NCI-H2227 (cell line): ENCODE measurements at regions not wholly inside any gene's neighbourhood (a gene's known extent, or its start where the extent isn't known, plus 50 kb on each side); places are given as distances from the start of the nearest gene placed in this dataset.
"Not testable (repeated sequence)": the region's sequence is repeated elsewhere in the genome, so short reads cannot be mapped to it uniquely, and the experiment has no call there.

Source experiments
- DNase-seq: peaks from one replicate; lab custom pipeline; 2025; ENCODE audit not compliant: unreplicated experiment; lab: John Stamatoyannopoulos, UW

DNA sequence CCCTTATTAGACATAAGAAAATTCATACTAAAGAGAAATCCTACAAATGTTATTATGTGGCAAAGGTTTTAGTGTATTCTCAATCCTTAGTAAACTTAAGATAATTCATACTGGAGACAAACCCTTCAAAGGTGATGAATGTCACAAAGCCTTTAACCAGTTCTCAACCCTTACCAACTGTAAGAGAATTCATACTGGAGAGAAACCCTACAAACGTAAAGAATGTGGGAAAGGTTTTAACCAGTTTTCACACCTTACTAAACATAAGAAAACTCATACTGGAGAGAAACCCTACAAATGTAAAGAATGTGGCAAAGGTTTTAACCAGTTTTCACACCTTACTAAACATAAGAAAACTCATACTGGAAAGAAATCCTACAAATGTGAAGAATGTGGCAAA lies 93.2 kb downstream of the ZNF680 start:
- DNase-seq: no peak

DNA sequence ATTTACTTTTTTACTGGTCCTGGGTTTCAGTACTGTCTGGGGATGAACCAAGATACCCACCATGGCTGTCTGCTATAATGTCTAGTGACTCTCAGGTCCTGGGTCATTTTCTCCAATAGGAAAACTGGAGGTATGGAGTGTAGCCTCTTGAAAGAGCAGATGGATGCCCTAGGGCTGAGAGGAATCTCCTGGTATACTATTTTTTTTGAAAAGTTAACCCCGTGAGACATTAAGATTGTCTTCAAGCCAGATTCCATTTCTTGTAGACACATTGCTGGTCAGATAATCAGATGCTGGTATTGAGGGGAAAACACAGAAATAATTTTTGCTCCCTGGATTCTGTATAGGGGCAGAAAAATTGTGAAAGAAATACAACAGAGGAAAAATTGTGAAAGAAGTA lies 97.3 kb downstream of the ZNF680 start:
- DNase-seq: no peak

DNA sequence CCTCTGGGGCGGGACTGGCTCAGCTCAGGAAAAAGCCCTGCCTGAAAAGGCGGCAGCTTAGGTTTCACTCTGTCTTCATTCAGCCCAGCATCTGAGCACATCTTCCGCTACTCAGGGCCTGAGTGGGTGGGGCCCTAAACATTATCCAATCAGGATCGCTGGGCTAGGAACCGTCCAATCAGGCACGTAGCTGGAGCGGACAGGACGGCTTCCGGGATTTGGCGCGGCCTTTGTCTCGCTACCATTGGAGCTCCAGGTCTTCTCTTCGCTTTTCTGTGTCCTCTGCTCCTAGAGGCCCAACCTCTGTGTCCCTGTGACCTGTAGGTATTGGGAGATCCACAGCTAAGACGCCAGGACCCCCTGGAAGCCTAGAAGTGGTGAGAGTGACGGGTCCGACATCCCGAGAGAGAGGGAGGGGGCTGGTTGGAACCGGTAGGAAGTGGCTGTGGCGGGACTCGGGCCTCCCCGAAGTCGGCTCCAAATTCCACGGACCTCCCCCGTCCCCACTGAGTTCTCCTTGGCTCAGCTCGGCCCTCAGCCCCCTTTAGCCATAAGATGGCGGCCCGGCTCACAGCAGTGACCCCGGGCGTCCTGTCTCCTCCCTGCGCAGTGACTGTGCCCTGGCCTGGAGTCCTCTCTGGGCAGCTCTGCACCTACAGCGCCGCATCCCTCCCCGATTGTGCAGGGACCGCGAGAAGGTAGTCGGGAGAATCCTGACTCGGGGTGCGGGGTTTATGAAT lies 99.1 kb downstream of the ZNF680 start:
- peak; percentile 97 for DNase-seq

DNA sequence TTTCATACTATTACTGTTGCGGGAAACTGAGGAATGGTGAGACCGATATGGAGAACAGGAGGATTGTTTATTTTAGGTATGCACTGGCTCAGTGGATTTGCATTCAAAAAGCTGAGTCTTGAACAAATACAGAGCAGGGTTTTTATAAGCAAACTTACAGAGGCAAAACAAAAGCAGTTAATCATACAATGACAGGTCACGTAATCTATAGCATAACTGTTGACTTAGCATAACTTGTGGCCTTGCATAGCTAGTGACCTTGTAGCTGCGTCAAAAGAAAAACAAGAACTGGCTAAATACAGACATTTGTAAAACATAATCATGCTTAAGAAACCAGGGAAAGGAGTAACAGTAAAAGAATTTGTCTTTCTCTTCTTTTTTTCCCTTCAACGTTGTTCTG lies 103.0 kb downstream of the ZNF680 start:
- not testable (repeated sequence) for DNase-seq

DNA sequence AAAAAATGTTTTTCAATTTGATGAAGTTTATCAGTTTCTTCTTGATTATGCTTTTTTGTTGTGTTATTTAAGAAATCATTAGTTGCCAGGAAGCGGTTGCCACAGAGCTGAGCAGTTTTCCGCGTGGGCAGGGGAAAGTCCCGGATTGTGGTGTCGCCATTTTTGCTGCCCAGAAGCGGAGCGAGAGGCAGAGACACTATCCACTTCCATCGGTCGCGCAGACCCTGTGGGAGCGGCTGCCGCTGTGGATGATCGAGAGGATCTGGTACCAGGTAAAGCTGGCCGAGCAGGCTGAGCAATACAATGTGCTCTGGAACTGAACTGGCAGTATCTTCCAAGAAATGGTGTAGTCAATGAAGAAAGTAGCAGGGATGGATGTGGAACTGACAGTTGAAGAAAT lies 119.8 kb downstream of the ZNF736 start:
- peak; percentile 29 for DNase-seq

DNA sequence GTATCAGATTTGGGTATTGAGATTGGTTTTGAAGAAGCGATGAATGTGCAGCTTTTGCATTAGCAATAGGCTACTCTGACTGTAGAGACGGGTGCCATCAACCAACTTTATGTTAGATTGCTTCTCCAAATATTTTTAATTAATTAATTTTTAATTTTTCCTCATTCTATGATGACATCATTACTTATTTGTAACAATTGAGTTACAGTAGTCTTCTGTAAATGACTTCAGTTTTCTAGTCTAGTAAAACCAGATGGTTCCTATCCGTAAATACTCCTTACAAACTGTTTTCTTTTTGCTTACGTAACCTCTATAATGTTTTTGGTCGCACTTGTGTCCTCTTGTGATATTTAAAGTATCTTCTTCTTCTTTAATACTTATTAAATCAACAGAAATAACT lies 118.1 kb downstream of the ZNF736 start:
- no peak for DNase-seq

DNA sequence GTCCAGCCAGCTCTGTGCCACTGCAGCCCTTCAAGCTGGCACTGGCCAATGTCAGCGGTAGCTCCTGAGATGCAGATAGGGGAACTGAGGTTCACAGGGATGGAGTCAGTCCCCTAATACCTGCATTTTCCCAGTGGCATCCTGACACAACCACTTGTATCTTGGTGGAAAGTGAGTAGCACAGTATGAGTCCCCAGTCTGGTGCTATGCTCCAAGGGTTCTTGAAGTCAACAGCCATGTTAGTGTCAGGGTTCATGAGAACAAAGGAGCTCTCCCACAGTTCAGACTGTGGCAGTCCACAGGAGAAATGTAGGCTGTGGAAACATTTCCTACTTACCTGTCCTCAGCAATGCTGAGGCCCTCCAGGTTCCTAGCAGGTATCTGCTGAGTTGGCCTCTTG lies 115.5 kb downstream of the ZNF736 start:
- no peak for DNase-seq

DNA sequence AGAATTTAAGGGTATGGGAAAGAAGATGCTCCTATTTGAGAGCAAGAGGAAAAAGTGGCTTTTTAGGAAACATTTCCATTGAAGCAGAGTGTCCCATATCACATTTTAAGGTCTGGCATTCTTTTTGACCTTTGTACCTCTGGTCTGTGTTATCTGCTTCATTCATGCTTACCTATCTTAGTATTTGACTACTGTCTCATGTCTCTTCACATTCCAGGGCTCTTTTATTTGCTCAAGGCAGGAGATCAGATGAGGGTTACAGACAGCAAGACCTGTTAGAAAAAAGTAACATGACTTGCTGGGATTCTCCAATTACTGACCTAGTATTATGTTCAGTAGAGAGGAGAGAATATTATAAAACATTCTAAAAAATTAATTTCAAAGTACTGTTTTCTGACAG lies 111.7 kb downstream of the ZNF736 start:
- DNase-seq: not testable (repeated sequence)

DNA sequence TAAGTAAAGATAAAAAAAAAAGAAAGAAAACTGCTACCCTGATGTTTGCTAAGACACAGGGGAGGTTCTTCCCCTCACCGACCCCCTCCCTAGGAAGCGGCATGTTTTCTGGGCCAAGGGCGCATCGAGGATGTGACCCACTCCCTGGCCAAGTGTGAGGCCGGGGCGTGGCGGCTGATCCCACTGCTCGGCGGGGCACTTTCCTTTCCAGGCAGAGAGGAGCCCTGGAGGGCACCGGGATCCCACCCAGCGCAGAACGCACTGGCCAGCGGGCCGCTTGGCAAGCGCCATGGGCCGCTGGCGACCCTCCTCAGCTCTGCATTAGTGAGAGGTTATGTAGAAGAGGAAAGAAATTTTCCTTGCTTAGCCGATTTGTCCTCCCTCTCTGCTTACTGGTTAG lies 93.4 kb downstream of the ZNF736 start:
- no peak for DNase-seq
